Coronary artery (tissue), 2 donors: ENCODE measurements at regions not wholly inside any gene's neighbourhood (a gene's known extent, or its start where the extent isn't known, plus 50 kb on each side); places are given as distances from the start of the nearest gene placed in this dataset.

Source experiments
- DNase-seq: peaks from one replicate; pipeline ENCODE4 v3.0.0-alpha.2; 2017; ENCODE audit warnings: low spot score
- H3K27ac ChIP-seq, 2 donors: fragments of 200-600 bp; sonication (generic); one replicate each; pipeline ENCODE4 v1.5.1; 2016 to 2019
- H3K4me3 ChIP-seq: fragments of 200-600 bp; sonication (generic); 2 replicates; pipeline ENCODE4 v1.5.1; 2016; ENCODE audit warnings: mild to moderate bottlenecking, moderate library complexity
- CTCF ChIP-seq: fragments of 200-600 bp; sonication (generic); IDR thresholded peaks from one replicate; pipeline ENCODE4 v1.5.1; 2019; ENCODE audit warnings: antibody characterized with exemption

GRCh38 chr9:87063871-87064270 is 116.6 kb upstream of the GAS1 start:
- no peak for DNase-seq
- peak overlapping the region in 1 of 2 donors; percentile 68 for H3K27ac ChIP-seq
- H3K4me3 ChIP-seq = no peak overlapping the region
- no peak for TF ChIP-seq CTCF

GRCh38 chr9:87064311-87064710 is 117.0 kb upstream of the GAS1 start:
- Histone ChIP-seq H3K27ac (peak overlapping the region in 1 of 2 donors; percentile 68), H3K4me3 (no peak overlapping the region)
- no peak for TF ChIP-seq CTCF
- no peak for DNase-seq

GRCh38 chr9:87065981-87066380 is 118.7 kb upstream of the GAS1 start:
- peak overlapping the region in 1 of 2 donors; percentile 19 for H3K27ac ChIP-seq
- no peak for DNase-seq
- no peak for TF ChIP-seq CTCF
- H3K4me3 ChIP-seq = no peak overlapping the region

- no peak for TF ChIP-seq CTCF
- no peak for DNase-seq
- H3K4me3 ChIP-seq = no peak overlapping the region
- peak overlapping the region in 1 of 2 donors; percentile 39 for H3K27ac ChIP-seq
Observed at GRCh38 chr9:87067426-87067825, 120.1 kb upstream of the GAS1 start.

- DNase-seq = no peak
- H3K27ac ChIP-seq = peak overlapping the region in 1 of 2 donors; percentile 39
- no peak overlapping the region for H3K4me3 ChIP-seq
- no peak for TF ChIP-seq CTCF
Observed at GRCh38 chr9:87068177-87068840, 121.0 kb upstream of the GAS1 start.

- Histone ChIP-seq H3K27ac (no peak overlapping the region), H3K4me3 (no peak overlapping the region)
- TF ChIP-seq CTCF = no peak
- no peak for DNase-seq
Observed at GRCh38 chr9:87069690-87070089, 122.4 kb upstream of the GAS1 start.

GRCh38 chr9:87070336-87070735 is 123.0 kb upstream of the GAS1 start:
- TF ChIP-seq CTCF = no peak
- DNase-seq = no peak
- no peak overlapping the region for H3K27ac ChIP-seq
- no peak overlapping the region for H3K4me3 ChIP-seq
